Vagina (tissue), 2 donors: ENCODE measurements at regions not wholly inside any gene's neighbourhood (a gene's known extent, or its start where the extent isn't known, plus 50 kb on each side); places are given as distances from the start of the nearest gene placed in this dataset.

Experiments used
- CTCF ChIP-seq, 3 experiments: fragments of 450-650 bp in 2 of 3; fragments of 200-600 bp in 1 of 3; sonication (generic) in 1 of 3; IDR thresholded peaks; one replicate each; pipeline ENCODE4 v1.5.1; 2017 to 2019; ENCODE audit warnings: antibody characterized with exemption in 3 of 3, mild to moderate bottlenecking in 2 of 3, moderate library complexity in 2 of 3
- POLR2A ChIP-seq, 2 donors: fragments of 450-650 bp; IDR thresholded peaks; one replicate each; pipeline ENCODE4 v1.6.1; 2017; ENCODE audit warnings: antibody characterized with exemption in 2 of 2, mild to moderate bottlenecking in 2 of 2, moderate library complexity in 2 of 2
- POLR2AphosphoS5 ChIP-seq, 2 donors: sonication (generic); formaldehyde crosslinking; IDR thresholded peaks; one replicate each; pipeline ENCODE4 v1.9.0; 2017; ENCODE audit warnings: antibody characterized with exemption in 2 of 2, mild to moderate bottlenecking in 2 of 2, low read depth in 1 of 2; ENCODE audit not compliant: insufficient read depth in 1 of 2

GRCh38 chr5:58019614-58020013 lies 440.3 kb downstream of the PLK2 start:
- TF ChIP-seq POLR2A (IDR thresholded peaks at IDR 0.05): no peak
- TF ChIP-seq CTCF (IDR thresholded peaks at IDR 0.05): no peak
- TF ChIP-seq POLR2AphosphoS5 (IDR thresholded peaks at IDR 0.05; ENCODE audit: insufficient read depth in 1 of 2, low read depth in 1 of 2): no peak
